Hippocampal formation (tissue), 2 donors: ENCODE measurements at regions not wholly inside any gene's neighbourhood (a gene's known extent, or its start where the extent isn't known, plus 50 kb on each side); places are given as distances from the start of the nearest gene placed in this dataset.
"Not testable (repeated sequence)": the region's sequence is repeated elsewhere in the genome, so short reads cannot be mapped to it uniquely, and the experiment has no call there.

Experiments
- DNase-seq, 2 donors: peaks; one replicate each; lab custom pipeline; 2025; lab: John Stamatoyannopoulos, UW

GRCh38 chr5:121006217-121006616 lies 542.1 kb downstream of the PRR16 start:
- DNase-seq = no peak

GRCh38 chr5:121008041-121008440 lies 543.9 kb downstream of the PRR16 start:
- DNase-seq = no peak

DNA sequence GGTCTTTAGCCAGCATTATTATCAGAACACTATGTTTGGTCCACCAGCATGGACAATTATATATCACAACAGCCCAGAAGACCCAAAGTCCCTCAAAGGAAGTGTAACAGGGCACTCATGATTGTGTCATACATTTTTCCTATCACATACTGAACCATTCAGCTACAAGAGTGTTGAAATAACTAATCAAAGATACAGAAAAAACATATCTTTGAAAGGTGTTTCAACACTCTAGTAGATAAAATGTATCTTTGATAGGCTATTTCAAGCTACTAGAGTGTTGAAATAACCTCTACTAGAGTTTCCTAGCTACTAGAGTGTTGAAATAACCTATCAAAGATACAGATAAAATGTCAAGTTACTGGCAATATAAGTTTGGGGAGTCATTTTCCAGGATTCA lies 545.0 kb downstream of the PRR16 start:
- DNase-seq = no peak

- DNase-seq = no peak
Observed at GRCh38 chr5:121018004-121018403, 553.9 kb downstream of the PRR16 start.

DNA sequence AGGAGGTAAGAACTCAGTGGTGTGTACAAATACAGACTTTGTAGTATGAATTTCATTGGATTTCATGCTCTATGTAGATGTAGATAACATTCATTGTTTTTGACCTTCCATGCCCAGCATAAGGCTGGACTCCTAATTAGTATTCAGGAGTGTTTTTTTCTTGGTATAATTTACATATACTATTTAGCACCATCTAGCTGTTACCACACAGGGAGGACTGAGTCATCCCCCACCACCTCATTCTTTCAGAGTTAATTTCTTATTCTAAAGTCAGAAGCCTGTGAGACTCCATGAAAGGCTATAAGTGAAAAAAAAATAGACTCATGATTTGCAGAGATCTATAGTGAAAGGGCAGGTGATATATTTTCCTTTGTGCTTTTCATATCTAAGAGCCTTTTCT lies 555.0 kb downstream of the PRR16 start:
- DNase-seq = no peak

DNA sequence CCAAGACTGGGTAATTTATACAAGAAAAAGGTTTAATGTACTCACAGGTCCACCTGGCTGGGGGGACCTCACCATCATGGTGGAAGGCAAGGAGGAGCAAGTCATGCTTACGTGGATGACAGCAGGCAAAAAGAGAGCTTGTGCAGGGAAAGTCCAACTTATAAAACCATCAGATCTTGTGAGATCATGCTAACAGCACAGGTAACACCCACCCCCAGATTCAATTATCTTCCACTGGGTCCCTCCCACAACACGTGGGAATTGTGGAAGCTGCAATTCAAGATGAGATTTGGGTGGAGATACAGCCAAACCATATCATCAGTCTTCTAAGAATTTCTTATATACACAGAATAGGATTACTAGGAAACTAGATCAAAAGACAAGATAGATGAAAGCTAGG lies 555.6 kb downstream of the PRR16 start:
- DNase-seq = no peak

DNA sequence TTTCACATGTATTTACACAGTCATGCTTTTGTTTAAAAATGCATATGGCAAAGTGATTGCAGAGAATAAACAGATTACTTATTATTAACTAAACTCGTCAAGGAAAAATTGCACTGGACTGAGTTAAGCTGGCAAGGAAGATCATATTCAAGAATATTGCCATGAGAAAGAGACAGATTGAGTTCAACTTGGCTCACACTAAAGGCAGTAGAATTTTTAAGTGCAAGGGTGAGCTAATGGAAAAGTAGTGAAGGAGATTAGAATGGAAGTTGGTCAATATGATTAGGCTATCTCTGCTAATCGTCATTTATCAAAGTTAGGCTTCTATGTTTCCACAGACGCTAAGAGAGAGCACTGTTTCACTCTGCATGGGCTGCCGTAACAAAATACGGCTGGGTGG lies 557.6 kb downstream of the PRR16 start:
- DNase-seq = no peak

DNA sequence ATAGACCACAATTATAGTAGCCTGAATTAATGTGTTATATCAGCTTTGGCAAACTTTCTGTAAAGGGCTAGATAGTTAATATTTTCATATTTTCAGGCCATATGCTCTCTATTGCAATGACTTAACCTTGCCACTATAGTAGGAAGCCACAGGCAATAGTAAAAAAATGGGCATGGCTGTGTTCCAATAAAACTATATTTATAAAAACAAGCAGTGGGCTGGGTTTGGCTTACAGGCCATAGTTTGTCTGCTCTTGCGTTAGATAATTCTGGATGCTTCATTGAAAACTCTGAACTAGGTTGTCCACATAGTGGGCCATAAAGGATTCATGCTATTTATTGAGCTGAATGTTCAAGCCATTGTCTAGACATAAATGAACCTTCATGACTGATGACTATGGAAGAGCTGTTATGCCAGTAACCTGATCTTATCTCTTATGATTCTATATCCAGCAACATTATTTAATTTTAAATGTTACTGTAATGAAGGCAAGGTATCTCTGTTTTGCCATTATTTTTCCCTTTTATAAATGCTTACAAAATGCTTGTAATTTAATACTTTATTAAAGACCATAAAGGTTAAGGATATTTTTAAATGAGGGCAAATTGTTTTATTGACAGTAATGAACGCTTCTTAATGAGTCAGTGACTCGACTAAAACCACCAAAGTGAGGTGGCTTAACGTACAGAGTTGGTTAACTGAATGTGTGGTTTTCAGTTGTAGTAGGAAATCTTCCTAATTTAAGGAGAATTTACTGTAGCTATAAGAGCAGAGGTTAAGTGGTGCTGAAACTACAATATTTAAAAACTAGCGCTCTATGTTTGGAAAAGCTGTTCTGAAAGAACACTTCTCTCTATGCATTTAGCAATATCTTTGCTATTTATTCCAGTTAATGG lies 560.6 kb downstream of the PRR16 start:
- DNase-seq = no peak

- no peak for DNase-seq
Observed at GRCh38 chr5:121025671-121026070, 561.6 kb downstream of the PRR16 start.

DNA sequence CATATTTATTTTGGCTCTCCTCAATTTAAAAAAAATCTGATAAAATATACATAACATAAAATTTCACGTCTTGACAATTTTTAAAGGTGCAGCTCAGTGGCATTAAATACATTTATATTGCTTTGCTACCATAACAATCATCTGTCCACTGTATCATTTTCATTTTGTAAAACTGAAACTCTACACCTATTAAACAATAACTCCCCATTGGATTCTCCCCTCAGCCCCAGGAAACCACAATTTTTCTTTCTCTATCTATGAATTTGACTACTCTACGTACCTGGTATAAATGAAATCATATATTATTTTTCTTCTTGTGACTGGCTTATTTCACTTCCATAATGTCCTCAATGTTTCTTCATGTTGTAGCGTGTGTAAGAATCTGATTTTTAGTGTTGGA lies 563.5 kb downstream of the PRR16 start:
- DNase-seq = no peak

- no peak for DNase-seq
Observed at GRCh38 chr5:121029536-121030245, 565.6 kb downstream of the PRR16 start.

GRCh38 chr5:121031491-121031890 lies 567.4 kb downstream of the PRR16 start:
- DNase-seq = no peak

DNA sequence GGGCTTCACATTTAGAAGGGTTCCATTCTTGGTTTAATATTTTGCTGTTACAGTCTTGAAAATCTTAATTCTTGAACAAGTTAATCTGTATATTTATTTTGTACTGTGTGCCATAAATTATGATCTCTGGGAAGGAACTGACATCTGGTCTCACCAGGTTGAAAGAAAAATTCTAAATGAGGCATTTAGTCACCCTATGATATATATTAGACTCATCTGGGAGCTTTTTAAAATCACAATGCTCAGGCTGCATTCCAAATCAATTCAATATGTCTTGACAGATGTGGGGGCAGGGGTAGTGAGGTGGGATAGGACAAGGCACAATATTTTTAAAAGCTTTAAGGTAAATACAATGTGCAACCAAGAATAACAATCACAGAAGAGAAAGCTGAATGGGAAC lies 569.2 kb downstream of the PRR16 start:
- no peak for DNase-seq

GRCh38 chr5:121038438-121038837 lies 574.3 kb downstream of the PRR16 start:
- DNase-seq = no peak

DNA sequence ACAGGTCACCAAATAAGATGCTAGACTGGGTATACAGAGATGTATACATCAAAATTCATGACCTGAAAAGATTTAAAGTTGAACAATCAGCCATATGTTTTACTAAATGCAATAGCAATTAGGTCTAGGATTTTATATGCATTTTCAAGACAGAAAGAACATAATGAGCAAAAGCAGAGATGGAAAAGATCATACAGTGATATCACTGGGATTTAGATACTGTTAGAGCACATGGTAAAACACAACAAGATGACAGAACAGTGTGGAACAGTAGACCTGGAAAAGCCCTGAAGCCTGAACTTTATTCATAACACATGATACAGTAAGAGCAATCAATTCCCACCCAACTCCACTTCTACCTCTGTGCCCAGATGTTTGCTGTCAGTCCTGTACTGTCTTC lies 585.9 kb downstream of the PRR16 start:
- DNase-seq = no peak

GRCh38 chr5:121053055-121053985 lies 589.2 kb downstream of the PRR16 start:
- no peak for DNase-seq

DNA sequence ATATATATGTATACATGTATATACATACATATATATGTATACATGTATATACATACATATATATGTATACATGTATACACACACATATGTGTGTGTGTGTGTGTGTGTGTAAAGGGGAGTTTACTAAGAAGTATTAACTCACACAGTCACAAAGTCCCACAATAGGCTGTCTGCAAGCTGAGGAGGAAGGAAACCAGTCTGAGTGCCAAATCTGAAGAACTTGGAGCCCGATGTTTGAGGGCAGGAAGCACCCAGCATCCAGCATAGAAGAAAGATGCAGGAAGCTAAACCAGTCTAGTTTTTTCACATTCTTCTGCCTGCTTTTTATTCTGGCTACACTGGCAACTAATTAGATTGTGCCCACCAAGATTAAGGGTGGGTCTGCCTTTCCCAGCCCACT lies 591.5 kb downstream of the PRR16 start:
- DNase-seq = no peak

GRCh38 chr5:121064241-121064640 lies 600.1 kb downstream of the PRR16 start:
- not testable (repeated sequence) for DNase-seq

DNA sequence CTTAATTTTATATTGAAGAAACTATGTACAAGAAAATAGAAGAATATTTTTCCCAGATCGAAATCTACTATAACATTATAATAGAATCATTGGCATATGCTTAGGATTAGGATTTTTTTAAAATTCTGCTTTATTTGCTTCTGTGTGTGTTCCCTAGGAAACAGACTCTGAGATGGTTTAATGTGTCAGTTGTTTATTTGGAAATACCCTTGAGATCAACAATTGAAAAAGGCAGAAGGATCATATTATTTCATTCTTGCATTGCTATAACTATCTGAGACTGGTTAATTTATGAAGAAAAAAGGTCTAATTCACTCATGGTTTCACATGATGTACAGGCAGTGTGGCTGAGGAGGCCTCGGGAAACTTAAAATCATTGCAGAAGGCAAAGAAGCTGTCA lies 622.6 kb downstream of the PRR16 start:
- DNase-seq = no peak

DNA sequence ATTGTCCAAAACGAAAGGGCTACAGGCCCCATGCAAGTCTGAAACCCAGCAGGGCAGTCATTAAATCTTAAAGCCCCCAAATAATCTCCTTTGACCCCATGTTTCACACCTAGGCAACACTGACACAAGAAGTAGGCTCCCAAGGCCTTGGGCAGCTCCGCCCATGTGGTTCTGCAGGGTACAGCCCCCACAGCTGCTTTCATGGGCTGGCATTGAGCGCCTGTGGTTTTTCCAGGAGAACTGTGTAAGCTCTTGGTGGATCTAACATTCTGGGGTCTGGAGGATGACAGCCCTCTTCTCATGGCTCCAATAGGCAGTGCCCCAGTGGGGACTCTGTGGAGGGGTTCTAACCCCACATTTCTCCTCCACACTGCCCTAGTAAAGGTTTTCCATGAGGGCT lies 623.5 kb downstream of the PRR16 start:
- DNase-seq = no peak

DNA sequence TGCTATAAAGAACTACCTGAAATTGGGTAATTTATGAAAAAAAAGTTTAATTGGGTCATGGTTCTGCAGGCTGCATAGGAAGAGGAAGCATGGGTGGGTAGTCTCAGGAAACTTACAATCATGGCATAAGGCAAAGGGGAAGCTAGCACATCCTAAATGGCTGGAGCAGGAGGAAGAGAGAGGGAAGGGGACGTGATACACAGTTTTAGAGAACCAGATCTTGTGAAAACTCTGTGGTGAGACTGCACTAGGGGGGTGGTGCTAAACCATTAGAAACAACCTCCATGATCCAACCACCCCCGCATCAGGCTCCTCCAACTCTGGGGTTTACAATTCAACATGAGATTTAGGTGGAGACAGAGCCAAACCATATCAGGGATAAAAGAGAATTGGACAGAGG lies 624.2 kb downstream of the PRR16 start:
- DNase-seq = no peak

DNA sequence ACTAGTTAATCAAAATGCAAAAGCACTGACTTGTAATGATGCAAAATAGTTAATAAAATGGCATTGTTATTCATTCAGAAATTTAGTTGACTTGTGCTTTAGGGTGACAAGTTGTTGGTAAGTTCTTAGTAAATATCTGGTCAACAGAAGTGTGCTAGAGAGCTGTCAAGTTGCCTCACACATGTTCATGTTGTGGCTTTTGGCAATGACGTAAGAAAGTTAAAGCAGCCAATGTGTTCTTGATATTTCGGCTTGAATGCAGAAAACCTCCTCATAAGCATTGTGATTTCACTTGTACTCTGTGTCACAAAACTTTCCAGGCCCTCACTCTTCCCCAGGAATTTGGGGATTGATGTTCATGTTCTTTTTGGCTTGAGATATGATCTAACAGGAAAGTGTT lies 626.7 kb downstream of the PRR16 start:
- DNase-seq = no peak
